ENCODE measurements at regions not wholly inside any gene's neighbourhood (a gene's known extent, or its start where the extent isn't known, plus 50 kb on each side); places are given as distances from the start of the nearest gene placed in this dataset.

DNA sequence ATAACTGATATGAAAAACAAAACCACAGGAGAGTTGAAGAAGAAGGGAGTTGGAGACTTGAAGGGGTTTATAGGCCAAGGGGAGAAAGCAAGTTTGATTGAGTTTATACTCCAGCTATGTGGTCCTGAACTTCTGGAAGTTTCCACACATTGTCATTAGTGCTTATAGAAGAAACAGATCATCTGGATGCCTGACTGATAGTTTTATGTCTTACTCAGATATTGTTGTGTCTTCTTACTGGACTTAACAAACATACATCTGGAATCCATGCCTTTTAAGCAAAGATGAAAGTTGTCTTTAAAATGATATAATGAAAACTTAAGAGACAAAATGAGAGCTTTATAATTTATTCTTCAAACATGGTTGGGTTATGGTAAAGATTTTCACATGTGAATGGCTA, 101.3 kb upstream of the FZD8 start:
- no peak overlapping the region for H3K4me3 ChIP-seq
- no peak overlapping the region for H3K27ac ChIP-seq (ENCODE audit: control insufficient read depth, insufficient read depth)
- no peaks in the 10 kb centered on the region for H3K79me2 ChIP-seq (ENCODE audit: control insufficient read depth, insufficient read depth, low read length)
- DNase-seq (ENCODE audit: low read depth, low spot score) (no peak), ATAC-seq (no peak), FAIRE-seq (no peak)
- BruUV-seq (replicated peaks), result no TSS peak
- RAD21 ChIA-PET (ENCODE audit: unreplicated experiment), result no interaction called here
- H3K9me3 ChIP-seq (replicated peaks; ENCODE audit: control insufficient read depth, insufficient read depth, low read length), result no peaks in the 10 kb centered on the region
- in situ Hi-C loops (cut with MboI) (no loop called here), intact Hi-C loops (cut with micrococcal nuclease; ENCODE audit: unreplicated experiment) (no loop called here)
- no peak overlapping the region for H3K4me2 ChIP-seq (ENCODE audit: control insufficient read depth, insufficient read depth)
- no peaks in the 10 kb centered on the region for H3K27me3 ChIP-seq (replicated peaks in 1 of 2; ENCODE audit: control insufficient read depth in 2 of 2, insufficient read depth in 2 of 2, low read length in 1 of 2)
- TF ChIP-seq BCL3 (IDR thresholded peaks at IDR 0.05; ENCODE audit: borderline replicate concordance, insufficient read depth, low read depth, low read length, poor library complexity, severe bottlenecking) (no peak), SIX5 (IDR thresholded peaks at IDR 0.05; ENCODE audit: low read depth, low read length, severe bottlenecking) (no peak), STAT1 (conservative IDR thresholded peaks at IDR 0.05) (no peak), PKNOX1 (IDR thresholded peaks at IDR 0.05) (no peak), MYB (IDR thresholded peaks at IDR 0.05; ENCODE audit: borderline replicate concordance, low read depth, low read length) (no peak), ZNF207 (IDR thresholded peaks at IDR 0.05; ENCODE audit: borderline replicate concordance) (no peak), MLLT1 (IDR thresholded peaks at IDR 0.05) (no peak), SP1 (IDR thresholded peaks at IDR 0.05; ENCODE audit: low read depth, low read length) (no peak), TCF12 (IDR thresholded peaks at IDR 0.05; ENCODE audit: low read depth, low read length) (no peak), GABPA (IDR thresholded peaks at IDR 0.05; ENCODE audit: low read depth) (no peak), ZNF384 (IDR thresholded peaks at IDR 0.05; ENCODE audit: borderline replicate concordance, low read depth, low read length) (no peak), NR2C2 (IDR thresholded peaks at IDR 0.05; ENCODE audit: borderline replicate concordance, control insufficient read depth, insufficient read length, low read depth) (no peak)
- SMC1A ChIA-PET (ENCODE audit: uncharacterized antibody, unreplicated experiment), result interaction anchor here (0.7 kb wide), 1 partner anchor 505 kb away, joined by 3 read pairs; no protein-coding TSS in a partner anchor
- H3K36me3 ChIP-seq (ENCODE audit: control insufficient read depth in 2 of 2, insufficient read depth in 2 of 2, low read length in 1 of 2), result no peaks in the 10 kb centered on the region
- H2AFZ ChIP-seq (ENCODE audit: control insufficient read depth, low read depth, low read length), result no peak overlapping the region
- CTCF ChIA-PET, result no interaction called here
- no peaks in the 10 kb centered on the region for H3K4me1 ChIP-seq (ENCODE audit: control insufficient read depth, insufficient read depth, low read length)
- H4K20me1 ChIP-seq (ENCODE audit: control insufficient read depth, insufficient read depth), result no peaks in the 10 kb centered on the region
- H3K9ac ChIP-seq (ENCODE audit: control insufficient read depth, insufficient read depth, low read length), result no peak overlapping the region
- POLR2A ChIA-PET, result no interaction called here
